Pancreas (tissue), 10 donors: ENCODE measurements at regions not wholly inside any gene's neighbourhood (a gene's known extent, or its start where the extent isn't known, plus 50 kb on each side); places are given as distances from the start of the nearest gene placed in this dataset.
A peak's percentile ranks its signal among the peaks of the same experiment; 100 is the strongest.

Experiments used
- ATAC-seq, 4 donors: fragments of 200-7000 bp; cut with Tn5 transposase; one replicate each; pipeline versions ENCODE4 v1.8.0 to v1.9.1; 2020; ENCODE audit warnings: mild to moderate bottlenecking in 4 of 4, moderate library complexity in 4 of 4
- DNase-seq, 6 donors: peaks; one replicate each; pipeline ENCODE4 v3.0.0-alpha.2; 2020
- FAIRE-seq: peaks from 2 replicates; lab custom pipeline; 2012; peaks lifted over from hg19 to GRCh38; lab: Jason Lieb, UNC
- H3K27ac ChIP-seq, 4 donors: fragments of 200-600 bp; sonication (generic); 1 replicate in 3 of 4; 2 replicates in 1 of 4; pipeline versions ENCODE4 v1.5.0 to v1.8.0; 2020
- H3K27me3 ChIP-seq, 4 donors: fragments of 200-600 bp; one replicate each; pipeline ENCODE4 v1.8.0; 2021
- H3K36me3 ChIP-seq, 3 donors: fragments of 200-600 bp; sonication (generic) in 1 of 3; one replicate each; pipeline versions ENCODE4 v1.5.0 to v1.8.0; 2020 to 2021
- H3K4me1 ChIP-seq, 3 donors: fragments of 200-600 bp; one replicate each; pipeline ENCODE4 v1.8.0; 2021
- H3K4me3 ChIP-seq, 4 donors: fragments of 200-600 bp; sonication (generic) in 2 of 4; one replicate each; pipeline versions ENCODE4 v1.5.0 to v1.8.0; 2020 to 2021
- H3K9me3 ChIP-seq, 4 donors: fragments of 200-600 bp; one replicate each; pipeline ENCODE4 v1.8.0; 2021
- WGBS, 2 donors: extraction: QIAGEN DNeasy Blood & Tissue Kit; methylation state at CpG; one replicate each; pipeline ENCODE4 v1.1.7; 2013; 5-methylcytosine and 5-hydroxymethylcytosine counted together
- intact Hi-C, 3 donors: fragments of 100-400 bp; cut with DNase I; formaldehyde crosslinking; loops; one replicate each; pipeline versions ENCODE4 v1.11.1 to v1.14.2; 2022
- TF ChIP-seq, protein P1 (sequence below), 4 donors: fragments of 200-600 bp; sonication (generic) in 3 of 4; IDR thresholded peaks; one replicate each; pipeline versions ENCODE4 v1.5.0 to v1.8.0; 2021; ENCODE audit warnings: antibody characterized with exemption in 4 of 4
- donor health status: healthy with polysubstance abuse.
- donor health status: DM: no; HTN: no; CAD: no; lungs with moderate emphysema.
- donor health status: DM: no; HTN: no; CAD: no.
- donor health status: control.
- donor health status: control.
- donor health status: Bipolar disorder and iron deficiency.
- donor health status: DM: yes; HTN: yes; CAD: no.
- donor health status: DM: no; HTN: no; CAD: no.
- donor health status: DM: no; HTN: no; CAD: no.
- donor health status: DM: yes; HTN: yes; CAD: no.

GRCh38 chr5:94027145-94027544 is 285.7 kb upstream of the POU5F2 start:
- DNase-seq (no peak), ATAC-seq (no peak), FAIRE-seq (no peak)
- no peaks in the 10 kb centered on the region for H3K27me3 ChIP-seq
- H3K36me3 ChIP-seq = no peaks in the 10 kb centered on the region
- 90 to 94% methylated on average over 1 of the region's 1 CpG for WGBS, 2 donors
- H3K9me3 ChIP-seq = no peaks in the 10 kb centered on the region
- H3K27ac ChIP-seq = no peak overlapping the region
- no peak overlapping the region for H3K4me3 ChIP-seq
- no peaks in the 10 kb centered on the region for H3K4me1 ChIP-seq
- TF ChIP-seq, protein P1, sequence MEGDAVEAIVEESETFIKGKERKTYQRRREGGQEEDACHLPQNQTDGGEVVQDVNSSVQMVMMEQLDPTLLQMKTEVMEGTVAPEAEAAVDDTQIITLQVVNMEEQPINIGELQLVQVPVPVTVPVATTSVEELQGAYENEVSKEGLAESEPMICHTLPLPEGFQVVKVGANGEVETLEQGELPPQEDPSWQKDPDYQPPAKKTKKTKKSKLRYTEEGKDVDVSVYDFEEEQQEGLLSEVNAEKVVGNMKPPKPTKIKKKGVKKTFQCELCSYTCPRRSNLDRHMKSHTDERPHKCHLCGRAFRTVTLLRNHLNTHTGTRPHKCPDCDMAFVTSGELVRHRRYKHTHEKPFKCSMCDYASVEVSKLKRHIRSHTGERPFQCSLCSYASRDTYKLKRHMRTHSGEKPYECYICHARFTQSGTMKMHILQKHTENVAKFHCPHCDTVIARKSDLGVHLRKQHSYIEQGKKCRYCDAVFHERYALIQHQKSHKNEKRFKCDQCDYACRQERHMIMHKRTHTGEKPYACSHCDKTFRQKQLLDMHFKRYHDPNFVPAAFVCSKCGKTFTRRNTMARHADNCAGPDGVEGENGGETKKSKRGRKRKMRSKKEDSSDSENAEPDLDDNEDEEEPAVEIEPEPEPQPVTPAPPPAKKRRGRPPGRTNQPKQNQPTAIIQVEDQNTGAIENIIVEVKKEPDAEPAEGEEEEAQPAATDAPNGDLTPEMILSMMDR (IDR thresholded peaks at IDR 0.05) = no peak
- intact Hi-C loops = no loop called here

- TF ChIP-seq, protein P1 (IDR thresholded peaks at IDR 0.05) = no peak
- ATAC-seq (no peak), FAIRE-seq (no peak), DNase-seq (peak in 1 of 6 donors; percentile 46)
- H3K27me3 ChIP-seq = no peaks in the 10 kb centered on the region
- H3K4me3 ChIP-seq = no peak overlapping the region
- no peak overlapping the region for H3K27ac ChIP-seq
- no peaks in the 10 kb centered on the region for H3K4me1 ChIP-seq
- intact Hi-C loops = no loop called here
- 97 to 100% methylated on average over 10 of the region's 10 CpGs for WGBS, 2 donors
- H3K9me3 ChIP-seq = no peaks in the 10 kb centered on the region
- H3K36me3 ChIP-seq = no peaks in the 10 kb centered on the region
These were observed 284.5 kb upstream of the POU5F2 start for GRCh38 chr5:94025788-94026473.

DNA sequence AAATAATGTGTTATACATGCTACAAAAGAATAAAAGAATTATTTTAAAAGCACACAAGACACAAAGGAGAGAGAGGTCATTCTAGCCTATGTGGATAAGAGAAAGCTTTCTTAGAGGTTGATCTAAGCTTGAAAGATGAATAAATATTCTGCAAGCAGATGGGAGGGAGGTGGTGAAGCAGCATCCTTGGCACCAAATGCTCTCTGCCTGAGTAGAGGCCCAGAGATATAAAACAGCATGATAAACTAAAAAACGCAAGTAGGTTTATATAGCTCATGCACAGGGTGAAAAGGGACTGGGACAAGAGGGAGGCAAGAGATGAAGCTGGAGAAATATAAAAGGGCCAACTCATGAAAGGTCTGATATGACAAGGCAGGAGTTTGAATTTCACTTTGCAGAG is 283.2 kb upstream of the POU5F2 start:
- intact Hi-C loops = no loop called here
- no peak for FAIRE-seq
- TF ChIP-seq, protein P1 (IDR thresholded peaks at IDR 0.05) = no peak
- no peaks in the 10 kb centered on the region for H3K9me3 ChIP-seq
- no peaks in the 10 kb centered on the region for H3K36me3 ChIP-seq
- no peak for ATAC-seq
- no peak for DNase-seq
- no peak overlapping the region for H3K27ac ChIP-seq
- no peak overlapping the region for H3K4me3 ChIP-seq
- no peaks in the 10 kb centered on the region for H3K27me3 ChIP-seq
- 90 to 93% methylated on average over 1 of the region's 1 CpG for WGBS, 2 donors
- no peaks in the 10 kb centered on the region for H3K4me1 ChIP-seq

- 96 to 100% methylated on average over 1 of the region's 1 CpG for WGBS, 2 donors
- no peaks in the 10 kb centered on the region for H3K9me3 ChIP-seq
- H3K36me3 ChIP-seq = no peaks in the 10 kb centered on the region
- no peak for ATAC-seq
- no peak overlapping the region for H3K27ac ChIP-seq
- intact Hi-C loops = no loop called here
- no peaks in the 10 kb centered on the region for H3K27me3 ChIP-seq
- H3K4me1 ChIP-seq = no peaks in the 10 kb centered on the region
- no peak for FAIRE-seq
- TF ChIP-seq, protein P1 (IDR thresholded peaks at IDR 0.05) = no peak
- no peak for DNase-seq
- no peak overlapping the region for H3K4me3 ChIP-seq
These were observed 282.7 kb upstream of the POU5F2 start for GRCh38 chr5:94024101-94024500.

DNA sequence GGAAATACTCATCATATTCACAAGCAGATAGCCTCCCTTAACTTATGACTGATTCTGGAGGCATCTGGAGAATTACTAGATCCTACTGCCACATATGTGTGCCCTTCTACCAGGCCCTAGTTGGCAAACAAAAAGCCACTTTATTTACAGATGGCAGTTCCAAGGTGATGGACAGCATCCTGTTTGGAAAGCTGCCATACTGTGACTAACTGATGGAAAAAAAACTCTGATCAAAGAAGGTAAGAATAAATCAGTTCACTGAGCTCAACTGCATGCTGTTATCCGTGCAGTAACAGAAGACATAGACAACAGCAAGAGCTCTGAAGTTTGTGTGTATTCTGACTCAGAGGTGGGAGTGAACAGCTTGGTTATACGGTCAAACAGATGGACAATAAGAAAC is 279.8 kb upstream of the POU5F2 start:
- H3K9me3 ChIP-seq = no peaks in the 10 kb centered on the region
- intact Hi-C loops = no loop called here
- no peaks in the 10 kb centered on the region for H3K27me3 ChIP-seq
- ATAC-seq = peak; percentile 71 to 89 (median 86)
- DNase-seq = peak in 2 of 6 donors; percentile 16 to 50
- WGBS, 2 donors = 49 to 52% methylated on average over 2 of the region's 2 CpGs
- H3K4me1 ChIP-seq = no peaks in the 10 kb centered on the region
- TF ChIP-seq, protein P1 (IDR thresholded peaks at IDR 0.05) = no peak
- H3K27ac ChIP-seq = peak overlapping the region in 1 of 4 donors; percentile 34
- H3K4me3 ChIP-seq = no peak overlapping the region
- FAIRE-seq = no peak
- H3K36me3 ChIP-seq = no peaks in the 10 kb centered on the region
